Glutamatergic neuron (in vitro differentiated cells): ENCODE measurements at regions not wholly inside any gene's neighbourhood (a gene's known extent, or its start where the extent isn't known, plus 50 kb on each side); places are given as distances from the start of the nearest gene placed in this dataset.

ENCODE experiments used
- DNase-seq: peaks from one replicate; pipeline ENCODE4 v3.0.0; 2022
- H3K27ac Mint-ChIP-seq: one replicate; pipeline ENCODE4 v1.8.0; 2020; ENCODE audit warnings: mild to moderate bottlenecking, mixed read lengths, inconsistent platforms; ENCODE audit not compliant: unreplicated experiment
- H3K27me3 Mint-ChIP-seq: one replicate; pipeline ENCODE4 v1.8.0; 2020; ENCODE audit warnings: mild to moderate bottlenecking, moderate library complexity, mixed read lengths, inconsistent platforms; ENCODE audit not compliant: unreplicated experiment
- H3K36me3 Mint-ChIP-seq: one replicate; pipeline ENCODE4 v1.8.0; 2020; ENCODE audit warnings: mild to moderate bottlenecking, mixed read lengths, inconsistent platforms; ENCODE audit not compliant: unreplicated experiment
- H3K4me1 Mint-ChIP-seq: one replicate; pipeline ENCODE4 v1.8.0; 2020; ENCODE audit warnings: mild to moderate bottlenecking, low read depth, mixed read lengths, inconsistent platforms; ENCODE audit not compliant: unreplicated experiment
- H3K4me3 Mint-ChIP-seq: one replicate; pipeline ENCODE4 v1.8.0; 2020; ENCODE audit warnings: mild to moderate bottlenecking, mixed read lengths, inconsistent platforms; ENCODE audit not compliant: unreplicated experiment
- H3K9me3 Mint-ChIP-seq: one replicate; pipeline ENCODE4 v1.8.0; 2020; ENCODE audit warnings: mild to moderate bottlenecking, moderate library complexity, mixed read lengths, inconsistent platforms; ENCODE audit not compliant: unreplicated experiment
- TF ChIP-seq, protein P1 (sequence below): fragments of 200-600 bp; sonication (generic); IDR thresholded peaks from one replicate; pipeline ENCODE4 v1.5.0; 2021; ENCODE audit not compliant: partially characterized antibody, unreplicated experiment

DNA sequence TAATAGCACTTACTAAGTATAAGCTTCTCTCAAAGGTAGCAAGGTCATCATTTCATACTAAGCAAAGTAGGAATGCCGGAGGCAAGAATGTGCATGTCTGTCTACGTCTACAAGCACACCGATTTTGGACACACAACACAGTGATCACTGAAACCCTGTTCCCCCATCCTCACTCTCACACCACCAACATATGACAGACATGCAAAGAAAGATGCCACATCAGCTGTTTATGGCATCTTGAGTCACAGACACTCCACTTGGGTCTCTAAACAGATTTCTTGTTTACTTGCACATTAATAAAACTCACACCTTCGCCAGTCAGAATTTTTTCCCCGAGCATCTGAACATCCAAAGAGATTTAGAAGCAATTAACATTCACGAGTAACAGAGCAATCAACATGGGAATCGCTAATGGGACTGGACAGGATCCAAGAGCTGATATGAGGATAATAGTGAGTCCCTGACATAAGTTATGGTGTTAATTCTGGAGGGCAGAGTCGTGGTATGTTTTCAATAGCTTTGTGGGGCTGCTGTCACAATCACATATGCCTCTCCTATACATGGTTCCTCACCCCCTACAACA, 324.1 kb downstream of the DHX15 start:
- no peak for DNase-seq
- no peaks in the 10 kb centered on the region for H3K36me3 Mint-ChIP-seq
- peaks cover 5% of the 10 kb centered on the region for H3K9me3 Mint-ChIP-seq
- H3K27ac Mint-ChIP-seq = no peak overlapping the region
- no peak overlapping the region for H3K4me3 Mint-ChIP-seq
- peaks cover 14% of the 10 kb centered on the region for H3K4me1 Mint-ChIP-seq
- TF ChIP-seq, protein P1, sequence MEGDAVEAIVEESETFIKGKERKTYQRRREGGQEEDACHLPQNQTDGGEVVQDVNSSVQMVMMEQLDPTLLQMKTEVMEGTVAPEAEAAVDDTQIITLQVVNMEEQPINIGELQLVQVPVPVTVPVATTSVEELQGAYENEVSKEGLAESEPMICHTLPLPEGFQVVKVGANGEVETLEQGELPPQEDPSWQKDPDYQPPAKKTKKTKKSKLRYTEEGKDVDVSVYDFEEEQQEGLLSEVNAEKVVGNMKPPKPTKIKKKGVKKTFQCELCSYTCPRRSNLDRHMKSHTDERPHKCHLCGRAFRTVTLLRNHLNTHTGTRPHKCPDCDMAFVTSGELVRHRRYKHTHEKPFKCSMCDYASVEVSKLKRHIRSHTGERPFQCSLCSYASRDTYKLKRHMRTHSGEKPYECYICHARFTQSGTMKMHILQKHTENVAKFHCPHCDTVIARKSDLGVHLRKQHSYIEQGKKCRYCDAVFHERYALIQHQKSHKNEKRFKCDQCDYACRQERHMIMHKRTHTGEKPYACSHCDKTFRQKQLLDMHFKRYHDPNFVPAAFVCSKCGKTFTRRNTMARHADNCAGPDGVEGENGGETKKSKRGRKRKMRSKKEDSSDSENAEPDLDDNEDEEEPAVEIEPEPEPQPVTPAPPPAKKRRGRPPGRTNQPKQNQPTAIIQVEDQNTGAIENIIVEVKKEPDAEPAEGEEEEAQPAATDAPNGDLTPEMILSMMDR = no peak
- no peaks in the 10 kb centered on the region for H3K27me3 Mint-ChIP-seq

DNA sequence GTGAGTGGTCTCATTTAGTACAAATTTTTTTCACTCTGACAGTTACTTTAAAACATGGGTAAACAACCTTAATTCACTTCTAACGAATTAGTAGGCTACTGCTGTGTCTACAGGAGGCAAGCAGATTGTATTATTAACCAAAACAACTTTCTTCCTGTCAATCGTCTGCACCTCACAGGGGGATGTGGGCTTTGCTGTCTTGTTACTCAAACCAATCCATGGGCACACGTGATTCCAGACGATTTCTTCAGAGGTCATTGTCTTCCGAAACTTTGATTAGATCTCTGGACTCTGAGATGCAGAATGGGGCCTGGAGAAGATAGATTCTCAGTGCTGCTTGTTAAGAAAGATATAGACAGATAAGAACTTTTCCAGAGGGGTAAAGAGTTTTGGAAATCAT, 327.8 kb downstream of the DHX15 start:
- Mint-ChIP-seq H3K4me3 (no peak overlapping the region), H3K27ac (no peak overlapping the region), H3K36me3 (no peaks in the 10 kb centered on the region), H3K9me3 (peaks cover 4% of the 10 kb centered on the region), H3K27me3 (no peaks in the 10 kb centered on the region), H3K4me1 (peaks cover 11% of the 10 kb centered on the region)
- DNase-seq = no peak
- TF ChIP-seq, protein P1 = no peak

DNA sequence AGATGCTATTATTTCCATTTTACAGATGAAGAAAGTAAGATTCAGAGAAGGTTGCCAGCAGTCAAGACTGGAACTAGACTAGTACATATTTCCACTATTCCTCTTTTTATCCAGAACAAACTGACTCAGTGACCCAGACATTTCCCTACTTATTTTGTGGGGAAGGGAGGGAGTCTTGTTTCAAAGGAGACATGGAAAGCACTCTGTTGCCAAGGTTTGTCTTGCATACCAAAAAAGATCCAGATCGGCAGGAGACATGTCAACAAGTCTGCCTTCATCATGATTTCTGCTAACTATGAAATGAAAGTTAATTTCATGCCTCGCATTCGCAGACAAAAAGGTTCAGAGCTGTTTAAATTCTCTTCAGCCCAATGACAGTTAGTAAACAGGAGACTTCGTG, 328.3 kb downstream of the DHX15 start:
- no peak overlapping the region for H3K4me3 Mint-ChIP-seq
- no peak overlapping the region for H3K27ac Mint-ChIP-seq
- no peaks in the 10 kb centered on the region for H3K36me3 Mint-ChIP-seq
- TF ChIP-seq, protein P1 = no peak
- no peaks in the 10 kb centered on the region for H3K27me3 Mint-ChIP-seq
- DNase-seq = no peak
- peaks cover 4% of the 10 kb centered on the region for H3K9me3 Mint-ChIP-seq
- peaks cover 7% of the 10 kb centered on the region for H3K4me1 Mint-ChIP-seq

GRCh38 chr4:24252121-24252520, 332.2 kb downstream of the DHX15 start:
- DNase-seq = no peak
- H3K27ac Mint-ChIP-seq = no peak overlapping the region
- H3K9me3 Mint-ChIP-seq = peaks cover 1% of the 10 kb centered on the region
- no peak overlapping the region for H3K4me3 Mint-ChIP-seq
- TF ChIP-seq, protein P1 = no peak
- peaks cover 2% of the 10 kb centered on the region for H3K27me3 Mint-ChIP-seq
- H3K4me1 Mint-ChIP-seq = peaks cover 3% of the 10 kb centered on the region
- no peaks in the 10 kb centered on the region for H3K36me3 Mint-ChIP-seq

DNA sequence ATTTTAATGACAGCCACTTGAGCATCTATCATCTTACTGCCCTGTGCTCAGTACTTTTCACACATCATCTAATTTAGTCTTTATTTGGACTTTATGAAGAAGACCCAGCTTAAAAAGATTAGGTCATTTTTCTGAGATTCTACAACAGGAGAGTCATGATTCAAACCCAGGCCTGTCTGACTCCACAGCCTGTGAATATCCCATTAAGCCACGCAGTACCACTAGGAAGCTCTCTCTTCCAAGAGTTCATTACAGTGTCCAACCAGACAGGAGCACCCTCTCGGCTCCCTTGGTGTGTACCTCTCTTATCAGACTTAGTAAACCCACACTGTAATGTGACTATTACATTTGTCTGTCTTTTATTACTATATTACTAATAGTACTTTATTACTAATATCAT, 332.8 kb downstream of the DHX15 start:
- Mint-ChIP-seq H3K4me1 (peaks cover 3% of the 10 kb centered on the region), H3K9me3 (peaks cover 1% of the 10 kb centered on the region), H3K27me3 (peaks cover 2% of the 10 kb centered on the region), H3K4me3 (no peak overlapping the region), H3K36me3 (no peaks in the 10 kb centered on the region), H3K27ac (no peak overlapping the region)
- DNase-seq = no peak
- TF ChIP-seq, protein P1 = no peak
